ENCODE measurements at regions not wholly inside any gene's neighbourhood (a gene's known extent, or its start where the extent isn't known, plus 50 kb on each side); places are given as distances from the start of the nearest gene placed in this dataset.

GRCh38 chrX:39293203-39293602 lies 491.9 kb downstream of the MID1IP1 start:
- TF ChIP-seq CTCF (IDR thresholded peaks at IDR 0.05) (no peak), POLR2AphosphoS5 (IDR thresholded peaks at IDR 0.05) (no peak), POLR2A (IDR thresholded peaks at IDR 0.05) (no peak), EP300 (IDR thresholded peaks at IDR 0.05; ENCODE audit: low read depth) (no peak)

Measured in transverse colon (tissue), 4 donors.